Endothelial cell of umbilical vein (primary cell): ENCODE measurements at regions not wholly inside any gene's neighbourhood (a gene's known extent, or its start where the extent isn't known, plus 50 kb on each side); places are given as distances from the start of the nearest gene placed in this dataset.

Experiments
- BruUV-seq: library from RNA; stranded (reverse); fragments of 400-500 nt; replicated peaks from 2 replicates; lab custom pipeline; 2021; lab: Mats Ljungman, UMichigan
- CTCF ChIA-PET: fragments of 300-600, 350-600 bp; sonication (Branson Sonifier 250); formaldehyde crosslinking; loops from one replicate; lab custom pipeline; 2021; ENCODE audit warnings: antibody characterized with exemption, inconsistent platforms; lab: Charles Lee
- POLR2A ChIA-PET: fragments of 300-600, 350-600 bp; sonication (Branson Sonifier 250); formaldehyde crosslinking; loops from one replicate; lab custom pipeline; 2021; ENCODE audit warnings: antibody characterized with exemption, inconsistent platforms; lab: Charles Lee
- DNase-seq: peaks from one replicate; pipeline ENCODE4 v3.0.0-alpha.2; 2011; ENCODE audit warnings: low read depth, low spot score
- FAIRE-seq: peaks from 2 replicates; lab custom pipeline; 2011; peaks lifted over from hg19 to GRCh38; lab: Jason Lieb, UNC
- H2AFZ ChIP-seq: 2 replicates; pipeline ENCODE4 v1.6.0; 2012; ENCODE audit warnings: low read depth, low read length, control low read depth, inconsistent platforms
- H3K27ac ChIP-seq: 2 replicates; pipeline ENCODE4 v1.5.1; 2011; ENCODE audit warnings: low read depth, mild to moderate bottlenecking, control low read depth, low read length, moderate library complexity; ENCODE audit not compliant: insufficient read depth
- H3K27me3 ChIP-seq, 2 experiments: 2 replicates each; pipeline versions ENCODE4 v1.6.0 to v1.6.1; 2011; ENCODE audit warnings: low read length in 2 of 2, mixed read lengths in 1 of 2; ENCODE audit not compliant: control insufficient read depth in 2 of 2, insufficient read depth in 2 of 2
- H3K36me3 ChIP-seq, 2 experiments: 2 replicates in 1 of 2; 3 replicates in 1 of 2; pipeline ENCODE4 v1.5.1; 2011; ENCODE audit warnings: low read length in 2 of 2, mild to moderate bottlenecking in 1 of 2, moderate library complexity in 1 of 2; ENCODE audit not compliant: control insufficient read depth in 2 of 2, insufficient read depth in 2 of 2; ENCODE audit errors: extremely low read depth in 1 of 2
- H3K4me1 ChIP-seq: 3 replicates; pipeline ENCODE4 v1.5.1; 2011; ENCODE audit warnings: mild to moderate bottlenecking, low read length; ENCODE audit not compliant: control insufficient read depth, insufficient read depth; ENCODE audit errors: extremely low read depth
- H3K4me2 ChIP-seq: 2 replicates; pipeline ENCODE4 v1.6.1; 2011; ENCODE audit warnings: low read length, control low read depth, mixed read lengths; ENCODE audit not compliant: insufficient read depth
- H3K4me3 ChIP-seq, 3 experiments: fragments of 200-600 bp in 1 of 3; sonication (generic), shearing (Covaris generic) in 1 of 3; replicated peaks in 1 of 3; 2 replicates each; pipeline ENCODE4 v1.5.1; 2011 to 2016; ENCODE audit warnings: control low read depth in 3 of 3, low read length in 3 of 3, mild to moderate bottlenecking in 2 of 3, inconsistent platforms in 1 of 3, low read depth in 1 of 3, moderate library complexity in 1 of 3; ENCODE audit not compliant: insufficient read depth in 1 of 3
- H3K79me2 ChIP-seq: 2 replicates; pipeline ENCODE4 v1.6.0; 2012; ENCODE audit warnings: low read length, inconsistent platforms; ENCODE audit not compliant: control insufficient read depth, insufficient read depth
- H3K9ac ChIP-seq: replicated peaks from 2 replicates; pipeline ENCODE3; 2011; ENCODE audit warnings: low read length, control low read depth; ENCODE audit not compliant: insufficient read depth; ENCODE audit errors: extremely low read depth
- H3K9me1 ChIP-seq: replicated peaks from 3 replicates; pipeline ENCODE4 v1.6.0; 2011; ENCODE audit warnings: mild to moderate bottlenecking, low read length; ENCODE audit not compliant: control insufficient read depth, insufficient read depth; ENCODE audit errors: extremely low read depth
- H3K9me3 ChIP-seq: replicated peaks from 2 replicates; pipeline ENCODE4 v1.5.1; 2012; ENCODE audit warnings: low read length, inconsistent platforms; ENCODE audit not compliant: control insufficient read depth, insufficient read depth
- H4K20me1 ChIP-seq: replicated peaks from 2 replicates; pipeline ENCODE3; 2011; ENCODE audit warnings: mild to moderate bottlenecking, low read length; ENCODE audit not compliant: control insufficient read depth, insufficient read depth; ENCODE audit errors: extremely low read depth
- EZH2 ChIP-seq: IDR thresholded peaks from 2 replicates; pipeline ENCODE4 v1.6.1; 2012; ENCODE audit warnings: borderline replicate concordance, low read depth, mild to moderate bottlenecking, moderate library complexity, low read length, inconsistent platforms; ENCODE audit not compliant: severe bottlenecking
- FOS ChIP-seq: IDR thresholded peaks from 2 replicates; pipeline ENCODE4 v1.6.1; 2011; ENCODE audit warnings: mild to moderate bottlenecking, low read length, moderate library complexity, borderline replicate concordance; ENCODE audit not compliant: insufficient read depth
- GATA2 ChIP-seq: IDR thresholded peaks from 2 replicates; pipeline ENCODE4 v1.7.0; 2011; ENCODE audit warnings: low read depth, mild to moderate bottlenecking, moderate library complexity, mixed read lengths, low read length; ENCODE audit not compliant: insufficient read length, insufficient read depth
- JUN ChIP-seq: IDR thresholded peaks from 2 replicates; pipeline ENCODE4 v1.6.1; 2011; ENCODE audit warnings: borderline replicate concordance, low read depth; ENCODE audit not compliant: insufficient read length, insufficient read depth
- MYC ChIP-seq: IDR thresholded peaks from one replicate; pipeline ENCODE4 v1.6.1; 2011; ENCODE audit warnings: mild to moderate bottlenecking, low read depth, low read length
- POLR2A ChIP-seq: IDR thresholded peaks from 2 replicates; pipeline ENCODE4 v1.6.1; 2012; ENCODE audit warnings: low read depth, mild to moderate bottlenecking, control low read depth, low read length
- POLR2AphosphoS5 ChIP-seq: IDR thresholded peaks from 2 replicates; pipeline ENCODE4 v1.6.1; 2012; ENCODE audit warnings: low read depth, mild to moderate bottlenecking, control low read depth, low read length, moderate library complexity; ENCODE audit not compliant: insufficient read depth
- dilution Hi-C: fragments of 300-500 bp; cut with MboI; formaldehyde crosslinking; loops from one replicate; pipeline ENCODE4 v1.15.0; 2019; ENCODE audit warnings: low sequenced_read_pairs; ENCODE audit not compliant: extremely low pct_ligation_motif_present
- intact Hi-C: fragments of 100-400 bp; cut with micrococcal nuclease; formaldehyde crosslinking; loops from one replicate; pipeline ENCODE4 v1.10.0; 2022
- TF ChIP-seq, protein P1 (sequence below): IDR thresholded peaks from 2 replicates; pipeline ENCODE4 v1.6.1; 2011; ENCODE audit not compliant: insufficient read depth, insufficient read length
- TF ChIP-seq, protein P2 (sequence below), 2 donors: IDR thresholded peaks; 1 replicate in 1 of 2; 2 replicates in 1 of 2; pipeline ENCODE4 v1.5.1; 2011; ENCODE audit warnings: low read length in 2 of 2, mild to moderate bottlenecking in 2 of 2, moderate library complexity in 2 of 2, control low read depth in 1 of 2, inconsistent platforms in 1 of 2, low read depth in 1 of 2; ENCODE audit not compliant: insufficient read depth in 1 of 2; ENCODE audit errors: extremely low read depth in 1 of 2

GRCh38 chr7:122200888-122201287 lies 56.8 kb upstream of the AASS start:
- Histone ChIP-seq H4K20me1 (no peaks in the 10 kb centered on the region), H3K9me3 (no peaks in the 10 kb centered on the region), H3K9ac (no peak overlapping the region), H3K36me3 (no peaks in the 10 kb centered on the region), H3K4me2 (no peak overlapping the region), H3K4me1 (no peaks in the 10 kb centered on the region), H3K27ac (no peak overlapping the region), H3K79me2 (no peaks in the 10 kb centered on the region), H3K27me3 (peaks cover 0 to 2% of the 10 kb centered on the region in 2 experiments), H3K4me3 (no peak overlapping the region), H2AFZ (no peak overlapping the region), H3K9me1 (no peaks in the 10 kb centered on the region)
- no TSS peak for BruUV-seq
- dilution Hi-C loops (no loop called here), intact Hi-C loops (no loop called here)
- DNase-seq (no peak), FAIRE-seq (no peak)
- ChIA-PET CTCF (no interaction called here), POLR2A (no interaction called here)
- TF ChIP-seq MYC: no peak
- TF ChIP-seq, protein P1, sequence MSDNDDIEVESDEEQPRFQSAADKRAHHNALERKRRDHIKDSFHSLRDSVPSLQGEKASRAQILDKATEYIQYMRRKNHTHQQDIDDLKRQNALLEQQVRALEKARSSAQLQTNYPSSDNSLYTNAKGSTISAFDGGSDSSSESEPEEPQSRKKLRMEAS: no peak

GRCh38 chr7:122199171-122199570 lies 55.1 kb upstream of the AASS start:
- Histone ChIP-seq H2AFZ (no peak overlapping the region), H3K27me3 (peaks cover 0 to 2% of the 10 kb centered on the region in 2 experiments), H3K4me1 (no peaks in the 10 kb centered on the region), H3K9me3 (no peaks in the 10 kb centered on the region), H4K20me1 (no peaks in the 10 kb centered on the region), H3K9ac (no peak overlapping the region), H3K4me2 (no peak overlapping the region), H3K27ac (no peak overlapping the region), H3K4me3 (no peak overlapping the region), H3K9me1 (no peaks in the 10 kb centered on the region), H3K36me3 (no peaks in the 10 kb centered on the region), H3K79me2 (no peaks in the 10 kb centered on the region)
- POLR2A ChIA-PET: no interaction called here
- DNase-seq (no peak), FAIRE-seq (no peak)
- BruUV-seq: no TSS peak
- dilution Hi-C loops (no loop called here), intact Hi-C loops (no loop called here)
- no peak for TF ChIP-seq JUN
- TF ChIP-seq POLR2AphosphoS5: no peak
- TF ChIP-seq GATA2: no peak
- TF ChIP-seq EZH2: no peak
- TF ChIP-seq POLR2A: no peak
- no peak for TF ChIP-seq MYC
- TF ChIP-seq, protein P2, sequence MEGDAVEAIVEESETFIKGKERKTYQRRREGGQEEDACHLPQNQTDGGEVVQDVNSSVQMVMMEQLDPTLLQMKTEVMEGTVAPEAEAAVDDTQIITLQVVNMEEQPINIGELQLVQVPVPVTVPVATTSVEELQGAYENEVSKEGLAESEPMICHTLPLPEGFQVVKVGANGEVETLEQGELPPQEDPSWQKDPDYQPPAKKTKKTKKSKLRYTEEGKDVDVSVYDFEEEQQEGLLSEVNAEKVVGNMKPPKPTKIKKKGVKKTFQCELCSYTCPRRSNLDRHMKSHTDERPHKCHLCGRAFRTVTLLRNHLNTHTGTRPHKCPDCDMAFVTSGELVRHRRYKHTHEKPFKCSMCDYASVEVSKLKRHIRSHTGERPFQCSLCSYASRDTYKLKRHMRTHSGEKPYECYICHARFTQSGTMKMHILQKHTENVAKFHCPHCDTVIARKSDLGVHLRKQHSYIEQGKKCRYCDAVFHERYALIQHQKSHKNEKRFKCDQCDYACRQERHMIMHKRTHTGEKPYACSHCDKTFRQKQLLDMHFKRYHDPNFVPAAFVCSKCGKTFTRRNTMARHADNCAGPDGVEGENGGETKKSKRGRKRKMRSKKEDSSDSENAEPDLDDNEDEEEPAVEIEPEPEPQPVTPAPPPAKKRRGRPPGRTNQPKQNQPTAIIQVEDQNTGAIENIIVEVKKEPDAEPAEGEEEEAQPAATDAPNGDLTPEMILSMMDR (IDR thresholded peaks at IDR 0.05; ENCODE audit: extremely low read depth in 1 of 2, insufficient read depth in 1 of 2, low read depth in 1 of 2, low read length in 2 of 2): no peak
- TF ChIP-seq FOS: no peak
- TF ChIP-seq, protein P1: no peak
- CTCF ChIA-PET: interaction anchor here (1.8 kb wide), 1 partner anchor 20 kb away, joined by 6 read pairs; no protein-coding TSS in a partner anchor
